Parathyroid adenoma (tissue), 2 donors: ENCODE measurements at regions not wholly inside any gene's neighbourhood (a gene's known extent, or its start where the extent isn't known, plus 50 kb on each side); places are given as distances from the start of the nearest gene placed in this dataset.

Experiments used
- H2AFZ ChIP-seq: fragments of 300-600 bp; sonication (generic); one replicate; pipeline ENCODE4 v1.7.0; 2017; ENCODE audit warnings: antibody characterized with exemption, mild to moderate bottlenecking
- H3K27ac ChIP-seq: fragments of 300-600 bp; sonication (generic); one replicate; pipeline ENCODE4 v1.7.0; 2017
- H3K27me3 ChIP-seq: fragments of 300-600 bp; sonication (generic); one replicate; pipeline ENCODE4 v1.7.0; 2017; ENCODE audit warnings: low read length; ENCODE audit not compliant: control insufficient read depth, insufficient read depth
- H3K36me3 ChIP-seq: fragments of 300-600 bp; sonication (generic); one replicate; pipeline ENCODE4 v1.7.0; 2017; ENCODE audit warnings: low read length; ENCODE audit not compliant: control insufficient read depth, insufficient read depth
- H3K4me1 ChIP-seq: fragments of 300-600 bp; sonication (generic); one replicate; pipeline ENCODE4 v1.7.0; 2017; ENCODE audit warnings: control low read depth
- H3K4me2 ChIP-seq: fragments of 300-600 bp; sonication (generic); one replicate; pipeline ENCODE4 v1.7.0; 2017; ENCODE audit warnings: low read length
- H3K4me3 ChIP-seq: fragments of 300-600 bp; sonication (generic); one replicate; pipeline ENCODE4 v1.7.0; 2017; ENCODE audit warnings: low read depth, low read length
- H3K79me2 ChIP-seq: fragments of 300-600 bp; sonication (generic); one replicate; pipeline ENCODE4 v1.7.0; 2017; ENCODE audit warnings: control low read depth
- H3K9ac ChIP-seq: fragments of 300-600 bp; sonication (generic); one replicate; pipeline ENCODE4 v1.7.0; 2017; ENCODE audit warnings: mild to moderate bottlenecking
- H3K9me3 ChIP-seq: fragments of 300-600 bp; sonication (generic); one replicate; pipeline ENCODE4 v1.7.0; 2017; ENCODE audit warnings: low read length; ENCODE audit not compliant: control insufficient read depth
- TF ChIP-seq, protein P1 (sequence below): fragments of 300-600 bp; sonication (generic); IDR thresholded peaks from one replicate; pipeline ENCODE4 v1.7.0; 2017; ENCODE audit warnings: antibody characterized with exemption, mild to moderate bottlenecking
- donor health status: primary hyperparathyroidism.

- H3K4me1 ChIP-seq = no peaks in the 10 kb centered on the region
- H3K4me2 ChIP-seq = no peak overlapping the region
- H3K79me2 ChIP-seq = no peaks in the 10 kb centered on the region
Observed at GRCh38 chr2:144136297-144137010, 383.5 kb downstream of the ZEB2 start.

DNA sequence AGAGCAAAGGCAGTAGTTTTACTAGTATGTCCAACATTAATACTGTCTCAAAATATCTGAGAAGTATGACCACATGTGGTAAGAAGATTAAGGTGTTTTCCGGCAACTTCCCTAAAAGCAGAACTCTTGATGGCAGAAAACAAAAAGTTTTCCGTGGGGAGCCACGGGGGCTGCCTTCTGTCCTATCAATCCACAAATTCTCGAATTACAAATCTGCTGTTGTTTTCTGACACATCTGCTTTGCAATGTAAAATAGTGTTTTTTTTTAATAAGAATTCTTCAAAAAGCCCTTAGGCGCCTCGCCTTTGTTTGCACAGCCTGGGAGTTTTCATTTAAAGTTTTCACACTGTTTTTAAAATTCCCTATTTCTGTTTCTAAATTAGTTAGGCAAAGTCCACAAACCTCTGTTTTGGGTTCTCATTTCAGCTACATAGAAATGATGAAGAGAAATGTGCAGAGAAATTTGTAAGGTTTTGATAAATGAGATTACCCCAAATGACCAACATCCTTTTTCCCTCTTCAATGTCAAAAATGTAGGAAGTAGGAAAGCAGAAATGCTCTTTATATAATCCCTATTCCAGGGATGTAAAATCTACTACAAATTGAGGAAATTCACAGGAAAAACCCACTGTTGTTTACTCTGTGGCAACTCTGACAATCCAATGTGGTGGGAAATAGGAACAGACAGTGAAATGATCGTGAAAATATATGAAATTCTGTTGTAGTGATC, 385.8 kb downstream of the ZEB2 start:
- TF ChIP-seq, protein P1, sequence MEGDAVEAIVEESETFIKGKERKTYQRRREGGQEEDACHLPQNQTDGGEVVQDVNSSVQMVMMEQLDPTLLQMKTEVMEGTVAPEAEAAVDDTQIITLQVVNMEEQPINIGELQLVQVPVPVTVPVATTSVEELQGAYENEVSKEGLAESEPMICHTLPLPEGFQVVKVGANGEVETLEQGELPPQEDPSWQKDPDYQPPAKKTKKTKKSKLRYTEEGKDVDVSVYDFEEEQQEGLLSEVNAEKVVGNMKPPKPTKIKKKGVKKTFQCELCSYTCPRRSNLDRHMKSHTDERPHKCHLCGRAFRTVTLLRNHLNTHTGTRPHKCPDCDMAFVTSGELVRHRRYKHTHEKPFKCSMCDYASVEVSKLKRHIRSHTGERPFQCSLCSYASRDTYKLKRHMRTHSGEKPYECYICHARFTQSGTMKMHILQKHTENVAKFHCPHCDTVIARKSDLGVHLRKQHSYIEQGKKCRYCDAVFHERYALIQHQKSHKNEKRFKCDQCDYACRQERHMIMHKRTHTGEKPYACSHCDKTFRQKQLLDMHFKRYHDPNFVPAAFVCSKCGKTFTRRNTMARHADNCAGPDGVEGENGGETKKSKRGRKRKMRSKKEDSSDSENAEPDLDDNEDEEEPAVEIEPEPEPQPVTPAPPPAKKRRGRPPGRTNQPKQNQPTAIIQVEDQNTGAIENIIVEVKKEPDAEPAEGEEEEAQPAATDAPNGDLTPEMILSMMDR = no peak
- no peaks in the 10 kb centered on the region for H3K79me2 ChIP-seq
- no peak overlapping the region for H3K4me2 ChIP-seq
- H3K4me1 ChIP-seq = no peaks in the 10 kb centered on the region
- no peak overlapping the region for H3K9ac ChIP-seq
- no peaks in the 10 kb centered on the region for H3K9me3 ChIP-seq
- H2AFZ ChIP-seq = no peak overlapping the region
- no peak overlapping the region for H3K27ac ChIP-seq
- H3K36me3 ChIP-seq = no peaks in the 10 kb centered on the region
- no peak overlapping the region for H3K4me3 ChIP-seq
- no peaks in the 10 kb centered on the region for H3K27me3 ChIP-seq

More at GRCh38 chr2:144136297-144137010, 383.5 kb downstream of the ZEB2 start:
- no peak overlapping the region for H3K4me3 ChIP-seq
- no peaks in the 10 kb centered on the region for H3K27me3 ChIP-seq
- H3K27ac ChIP-seq = no peak overlapping the region
- TF ChIP-seq, protein P1 = no peak
- H3K36me3 ChIP-seq = no peaks in the 10 kb centered on the region
- H2AFZ ChIP-seq = no peak overlapping the region
- H3K9me3 ChIP-seq = no peaks in the 10 kb centered on the region
- no peak overlapping the region for H3K9ac ChIP-seq

GRCh38 chr2:144132357-144132756, 387.6 kb downstream of the ZEB2 start:
- Histone ChIP-seq H3K4me1 (no peaks in the 10 kb centered on the region), H3K4me2 (no peak overlapping the region), H3K27me3 (no peaks in the 10 kb centered on the region), H3K27ac (no peak overlapping the region), H3K9me3 (no peaks in the 10 kb centered on the region), H3K9ac (no peak overlapping the region), H2AFZ (no peak overlapping the region), H3K4me3 (no peak overlapping the region), H3K36me3 (no peaks in the 10 kb centered on the region), H3K79me2 (no peaks in the 10 kb centered on the region)
- TF ChIP-seq, protein P1 = no peak

DNA sequence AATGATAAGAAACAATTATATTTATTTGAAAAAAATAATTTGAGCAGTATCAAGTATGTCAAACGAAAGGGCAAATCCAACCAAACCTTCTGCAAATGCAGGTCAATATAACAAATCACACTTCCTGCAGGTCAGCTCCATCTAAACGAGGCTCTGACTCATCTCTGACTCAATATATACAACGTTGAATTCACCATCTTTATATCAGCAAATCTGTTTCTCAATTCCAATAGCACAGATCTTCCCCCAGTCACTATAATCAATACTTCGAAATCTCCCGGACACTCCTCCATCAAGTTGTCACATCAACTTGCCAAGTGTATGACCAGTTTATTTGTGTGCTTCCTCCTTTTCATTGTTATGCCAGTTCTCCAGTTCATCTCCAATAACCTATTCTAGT, 388.9 kb downstream of the ZEB2 start:
- Histone ChIP-seq H2AFZ (no peak overlapping the region), H3K9me3 (no peaks in the 10 kb centered on the region), H3K9ac (no peak overlapping the region), H3K36me3 (no peaks in the 10 kb centered on the region), H3K4me1 (no peaks in the 10 kb centered on the region), H3K4me3 (no peak overlapping the region), H3K27me3 (no peaks in the 10 kb centered on the region), H3K27ac (no peak overlapping the region), H3K79me2 (no peaks in the 10 kb centered on the region), H3K4me2 (no peak overlapping the region)
- TF ChIP-seq, protein P1 = no peak
